Karpas-422 (cell line): ENCODE measurements at regions not wholly inside any gene's neighbourhood (a gene's known extent, or its start where the extent isn't known, plus 50 kb on each side); places are given as distances from the start of the nearest gene placed in this dataset.

Experiments used
- DNase-seq: peaks from one replicate; pipeline ENCODE4 v3.0.0-alpha.2; 2015
- H2AFZ ChIP-seq: fragments of 200-600 bp; sonication (generic); 2 replicates; pipeline ENCODE4 v1.6.1; 2014; ENCODE audit warnings: antibody characterized with exemption, low read length, mixed read lengths
- H3K27ac ChIP-seq: fragments of 200-600 bp; sonication (generic); 2 replicates; pipeline ENCODE4 v1.5.1; 2014; ENCODE audit warnings: mild to moderate bottlenecking, low read length, moderate library complexity
- H3K27me3 ChIP-seq: fragments of 200-600 bp; sonication (generic); 2 replicates; pipeline ENCODE4 v1.6.1; 2014; ENCODE audit warnings: low read length, mixed read lengths
- H3K36me3 ChIP-seq: fragments of 200-600 bp; sonication (generic); 2 replicates; pipeline ENCODE4 v1.6.1; 2014; ENCODE audit warnings: low read length, mixed read lengths; ENCODE audit not compliant: insufficient read depth
- H3K4me1 ChIP-seq: fragments of 200-600 bp; sonication (generic); 2 replicates; pipeline ENCODE4 v1.6.1; 2014; ENCODE audit warnings: mild to moderate bottlenecking, low read length, mixed read lengths
- H3K4me2 ChIP-seq: fragments of 200-600 bp; sonication (generic); 2 replicates; pipeline ENCODE4 v1.6.1; 2014; ENCODE audit warnings: low read length, low read depth, mild to moderate bottlenecking; ENCODE audit not compliant: poor library complexity, severe bottlenecking
- H3K4me3 ChIP-seq: fragments of 200-600 bp; sonication (generic); 2 replicates; pipeline ENCODE4 v1.5.1; 2014; ENCODE audit warnings: mild to moderate bottlenecking, antibody characterized with exemption, low read length, mixed read lengths
- H3K79me2 ChIP-seq: fragments of 200-600 bp; sonication (generic); 2 replicates; pipeline ENCODE4 v1.6.1; 2014; ENCODE audit warnings: mild to moderate bottlenecking, low read length, mixed read lengths
- H3K9ac ChIP-seq: fragments of 200-600 bp; sonication (generic); 2 replicates; pipeline ENCODE4 v1.6.0; 2014; ENCODE audit warnings: low read length
- H3K9me2 ChIP-seq: fragments of 200-600 bp; sonication (generic), shearing (Covaris generic); replicated peaks from 2 replicates; pipeline ENCODE4 v1.6.0; 2014; ENCODE audit warnings: mild to moderate bottlenecking, low read length, moderate library complexity; ENCODE audit not compliant: insufficient read depth
- H3K9me3 ChIP-seq: fragments of 300-700, 200-600 bp; sonication (generic); 2 replicates; pipeline ENCODE4 v1.6.1; 2014; ENCODE audit warnings: low read length, mixed read lengths
- H4K20me1 ChIP-seq: fragments of 200-600 bp; sonication (generic); 2 replicates; pipeline ENCODE4 v1.6.1; 2014; ENCODE audit warnings: mild to moderate bottlenecking, antibody characterized with exemption, low read length, low read depth; ENCODE audit not compliant: insufficient read depth

DNA sequence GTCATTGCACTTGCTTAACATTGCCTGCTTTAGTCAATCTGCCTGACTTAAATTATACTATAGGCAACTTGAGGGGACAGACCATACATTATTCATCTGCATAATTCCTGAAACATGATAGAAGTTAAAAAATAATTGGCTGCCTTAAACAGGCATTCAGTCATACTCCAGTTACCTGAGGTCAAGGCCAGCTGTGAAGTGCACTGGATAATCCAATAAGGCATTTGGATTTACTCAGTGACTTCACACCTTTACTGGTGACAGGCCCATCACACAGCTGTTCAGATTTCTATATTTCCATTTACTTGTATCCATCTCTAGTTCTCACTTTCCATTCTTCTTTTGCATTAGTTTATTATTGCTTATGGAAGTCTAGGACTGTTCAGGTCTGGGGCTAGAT is 2341.6 kb downstream of the PCDH7 start:
- Histone ChIP-seq H3K27me3 (no peaks in the 10 kb centered on the region), H3K4me2 (no peak overlapping the region), H3K4me1 (no peaks in the 10 kb centered on the region), H3K9me2 (no peaks in the 10 kb centered on the region), H3K4me3 (no peak overlapping the region), H3K9ac (no peak overlapping the region), H2AFZ (no peak overlapping the region), H3K36me3 (no peaks in the 10 kb centered on the region), H3K9me3 (peaks cover 21% of the 10 kb centered on the region), H4K20me1 (no peaks in the 10 kb centered on the region), H3K27ac (no peak overlapping the region), H3K79me2 (no peaks in the 10 kb centered on the region)
- no peak for DNase-seq

DNA sequence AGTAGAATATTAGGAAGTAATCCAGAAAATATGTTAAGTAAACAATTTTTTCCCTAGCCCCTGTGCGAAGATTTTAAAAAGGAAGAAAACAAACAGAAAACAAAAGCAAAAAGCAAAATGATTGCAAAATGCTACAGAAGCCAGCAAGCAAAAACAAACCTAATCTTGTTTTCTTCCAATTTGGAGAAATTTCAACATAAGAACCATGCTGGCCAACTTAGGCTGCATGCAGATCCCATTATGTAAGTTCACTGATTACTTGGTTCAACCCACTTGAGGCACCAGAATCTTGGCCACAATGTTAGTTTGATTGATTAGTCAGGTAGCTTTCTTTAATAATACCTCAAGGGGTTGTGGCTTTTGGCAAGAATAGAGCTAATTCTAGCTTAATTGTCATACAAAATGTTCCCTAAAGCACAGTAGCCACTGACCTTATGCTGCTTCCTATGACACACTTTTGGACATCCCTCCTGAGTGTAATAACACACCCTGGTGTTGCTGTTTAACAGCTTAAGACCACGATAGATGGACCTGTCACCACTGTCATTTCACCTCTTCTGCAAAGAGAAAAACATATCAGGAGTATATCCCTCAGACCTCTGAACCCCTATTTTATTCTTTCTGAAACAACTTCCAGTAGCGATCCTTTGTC is 2342.1 kb downstream of the PCDH7 start:
- Histone ChIP-seq H3K4me1 (no peaks in the 10 kb centered on the region), H3K9me3 (peaks cover 21% of the 10 kb centered on the region), H3K79me2 (no peaks in the 10 kb centered on the region), H2AFZ (no peak overlapping the region), H3K9ac (no peak overlapping the region), H3K27ac (no peak overlapping the region), H3K4me3 (no peak overlapping the region), H3K27me3 (no peaks in the 10 kb centered on the region), H4K20me1 (no peaks in the 10 kb centered on the region), H3K36me3 (no peaks in the 10 kb centered on the region), H3K9me2 (no peaks in the 10 kb centered on the region), H3K4me2 (no peak overlapping the region)
- DNase-seq: no peak

DNA sequence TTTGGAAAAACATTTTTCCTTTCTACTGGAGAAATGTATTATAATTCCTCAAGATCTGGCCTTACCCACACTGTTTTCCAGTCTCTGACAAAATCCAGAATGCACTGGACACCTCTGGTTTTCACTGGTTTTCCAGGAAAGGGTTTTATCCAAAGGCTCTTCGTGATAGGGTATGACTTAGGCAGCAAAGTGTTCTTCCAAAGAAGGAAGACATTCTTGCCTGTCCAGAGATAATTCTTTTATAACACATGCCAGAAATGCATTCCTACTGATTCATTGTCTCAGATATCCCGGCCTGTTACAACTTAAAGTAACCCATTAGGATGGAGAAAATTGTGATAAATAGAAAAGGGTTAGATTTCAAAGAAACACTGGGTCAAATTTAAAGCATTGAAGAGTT is 2343.1 kb downstream of the PCDH7 start:
- no peak for DNase-seq
- Histone ChIP-seq H3K27me3 (no peaks in the 10 kb centered on the region), H3K4me3 (no peak overlapping the region), H3K36me3 (no peaks in the 10 kb centered on the region), H3K9me2 (no peaks in the 10 kb centered on the region), H3K27ac (no peak overlapping the region), H3K4me2 (no peak overlapping the region), H3K4me1 (no peaks in the 10 kb centered on the region), H2AFZ (no peak overlapping the region), H3K9me3 (peaks cover 20% of the 10 kb centered on the region), H4K20me1 (no peaks in the 10 kb centered on the region), H3K9ac (no peak overlapping the region), H3K79me2 (no peaks in the 10 kb centered on the region)

DNA sequence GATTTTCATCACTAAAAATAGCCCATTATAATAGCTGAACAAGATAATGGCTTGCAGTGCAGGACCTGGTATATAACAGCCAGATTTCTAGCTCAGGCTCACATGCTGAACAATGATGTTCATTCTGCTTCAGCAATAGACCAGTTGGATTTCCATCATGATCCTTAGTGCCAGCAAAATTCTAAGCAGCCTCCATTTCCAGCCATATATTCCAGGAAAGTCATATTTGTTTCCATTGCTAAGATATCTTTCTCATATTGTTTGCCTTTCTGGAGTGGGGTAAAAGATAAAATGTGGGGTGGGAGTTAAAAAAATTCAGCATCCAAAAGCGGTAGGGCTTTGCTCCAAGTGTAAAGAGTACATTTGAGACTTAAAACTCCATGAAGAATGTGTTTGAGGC is 2344.1 kb downstream of the PCDH7 start:
- no peak overlapping the region for H3K27ac ChIP-seq
- H2AFZ ChIP-seq: no peak overlapping the region

DNA sequence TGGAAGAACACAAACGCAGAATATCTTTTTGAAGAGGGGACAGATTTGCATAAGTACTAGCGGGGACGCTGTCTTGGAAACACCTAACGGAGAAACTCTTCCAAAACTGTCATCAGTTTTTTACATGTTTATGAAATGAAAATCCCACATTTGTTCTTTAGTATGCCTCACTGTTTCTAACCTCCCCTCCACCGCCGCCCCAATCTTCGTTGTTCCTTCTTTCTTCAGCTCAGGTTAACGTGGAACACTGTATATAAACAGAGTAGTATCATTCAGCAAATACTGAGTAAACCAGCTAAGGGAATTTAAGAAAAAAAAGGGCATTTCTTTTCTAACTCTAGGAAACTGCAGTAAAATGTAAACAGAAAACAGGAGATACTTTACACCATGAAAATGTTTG is 2345.6 kb downstream of the PCDH7 start:
- Histone ChIP-seq H2AFZ (no peak overlapping the region), H3K4me1 (no peaks in the 10 kb centered on the region), H3K27me3 (no peaks in the 10 kb centered on the region), H3K9me2 (no peaks in the 10 kb centered on the region), H3K4me3 (no peak overlapping the region), H3K4me2 (no peak overlapping the region), H3K9ac (no peak overlapping the region), H4K20me1 (no peaks in the 10 kb centered on the region), H3K27ac (no peak overlapping the region), H3K36me3 (no peaks in the 10 kb centered on the region), H3K9me3 (peaks cover 23% of the 10 kb centered on the region), H3K79me2 (no peaks in the 10 kb centered on the region)
- no peak for DNase-seq

More for the DNA sequence above, 2344.1 kb downstream of the PCDH7 start:
- DNase-seq: no peak
- Histone ChIP-seq H3K36me3 (no peaks in the 10 kb centered on the region), H3K9me2 (no peaks in the 10 kb centered on the region), H3K4me1 (no peaks in the 10 kb centered on the region), H3K9ac (no peak overlapping the region), H3K27me3 (no peaks in the 10 kb centered on the region), H3K9me3 (peaks cover 21% of the 10 kb centered on the region), H3K4me3 (no peak overlapping the region), H4K20me1 (no peaks in the 10 kb centered on the region), H3K4me2 (no peak overlapping the region), H3K79me2 (no peaks in the 10 kb centered on the region)

DNA sequence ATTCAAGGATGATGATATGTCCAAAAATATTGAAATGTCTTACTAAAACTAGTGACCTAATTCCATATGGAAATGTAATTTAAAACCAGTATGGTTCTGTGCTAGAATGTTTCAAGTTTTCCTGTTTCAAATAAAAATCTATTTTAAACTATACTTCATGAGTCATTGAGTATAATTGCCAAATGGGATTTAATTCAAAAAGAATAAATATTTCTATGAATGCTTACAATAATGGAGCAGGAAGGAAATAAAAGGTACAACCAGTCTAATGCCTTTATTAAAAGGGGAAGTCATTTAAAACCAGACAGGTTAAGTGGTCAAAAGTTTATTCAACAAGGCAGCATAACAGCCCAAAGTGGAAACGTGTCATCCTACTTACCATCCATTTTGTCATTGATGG is 2347.1 kb downstream of the PCDH7 start:
- no peaks in the 10 kb centered on the region for H3K79me2 ChIP-seq
- H3K4me2 ChIP-seq: no peak overlapping the region
- DNase-seq: no peak
- H3K27me3 ChIP-seq: no peaks in the 10 kb centered on the region
- no peaks in the 10 kb centered on the region for H3K9me2 ChIP-seq
- H3K9me3 ChIP-seq: peaks cover 33% of the 10 kb centered on the region
- H3K27ac ChIP-seq: no peak overlapping the region
- no peaks in the 10 kb centered on the region for H3K4me1 ChIP-seq
- H4K20me1 ChIP-seq: no peaks in the 10 kb centered on the region
- no peak overlapping the region for H2AFZ ChIP-seq
- no peaks in the 10 kb centered on the region for H3K36me3 ChIP-seq
- no peak overlapping the region for H3K4me3 ChIP-seq
- no peak overlapping the region for H3K9ac ChIP-seq

DNA sequence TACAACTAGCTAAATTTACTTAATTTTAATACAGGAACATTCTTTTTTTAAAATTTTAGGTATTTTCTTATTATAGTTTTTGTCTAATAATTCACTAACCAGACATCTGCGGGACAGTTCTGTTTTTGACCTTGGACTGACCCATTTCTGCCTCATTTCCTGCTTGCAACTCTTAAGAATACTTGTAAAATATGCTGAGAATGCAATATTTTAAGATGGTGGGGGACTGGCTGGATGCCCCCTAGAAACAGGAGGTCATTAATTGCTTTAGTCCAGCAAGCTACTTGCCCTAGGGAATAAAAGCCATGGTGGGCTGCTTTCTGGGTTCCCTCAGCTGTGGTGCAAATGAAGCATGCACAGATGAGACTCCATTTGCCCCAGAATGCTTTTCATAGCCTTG is 2348.4 kb downstream of the PCDH7 start:
- H3K4me1 ChIP-seq: no peaks in the 10 kb centered on the region
- H3K79me2 ChIP-seq: no peaks in the 10 kb centered on the region
- no peaks in the 10 kb centered on the region for H4K20me1 ChIP-seq
- H3K27ac ChIP-seq: no peak overlapping the region
- H3K4me3 ChIP-seq: no peak overlapping the region
- H2AFZ ChIP-seq: no peak overlapping the region
- H3K36me3 ChIP-seq: no peaks in the 10 kb centered on the region
- no peak overlapping the region for H3K9ac ChIP-seq
- no peak for DNase-seq
- no peaks in the 10 kb centered on the region for H3K9me2 ChIP-seq
- peaks cover 39% of the 10 kb centered on the region for H3K9me3 ChIP-seq
- H3K27me3 ChIP-seq: no peaks in the 10 kb centered on the region
- no peak overlapping the region for H3K4me2 ChIP-seq

DNA sequence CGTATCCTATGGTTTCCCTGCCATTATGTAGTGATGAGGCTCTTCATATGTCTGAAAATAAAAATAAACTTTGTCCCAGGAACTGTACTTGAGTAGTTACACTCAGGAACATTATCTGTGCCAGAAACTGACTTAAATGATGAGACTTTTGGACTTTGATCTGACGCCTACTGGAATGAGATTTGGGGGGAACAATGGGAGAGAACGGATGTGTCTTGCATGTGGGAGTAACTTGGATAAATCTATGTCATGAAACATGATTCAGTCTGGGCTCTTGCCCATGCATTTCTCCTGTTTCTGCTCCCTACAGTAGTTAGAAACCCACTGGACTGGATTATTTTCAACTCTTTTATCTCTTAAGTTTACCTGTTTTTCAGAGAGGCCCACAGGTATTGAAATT is 2351.4 kb downstream of the PCDH7 start:
- no peaks in the 10 kb centered on the region for H4K20me1 ChIP-seq
- DNase-seq: no peak
- no peaks in the 10 kb centered on the region for H3K27me3 ChIP-seq
- peaks cover 38% of the 10 kb centered on the region for H3K9me3 ChIP-seq
- no peaks in the 10 kb centered on the region for H3K36me3 ChIP-seq
- H3K9me2 ChIP-seq: no peaks in the 10 kb centered on the region
- no peak overlapping the region for H2AFZ ChIP-seq
- H3K4me1 ChIP-seq: no peaks in the 10 kb centered on the region
- H3K27ac ChIP-seq: no peak overlapping the region
- no peak overlapping the region for H3K9ac ChIP-seq
- H3K4me3 ChIP-seq: no peak overlapping the region
- H3K79me2 ChIP-seq: no peaks in the 10 kb centered on the region
- no peak overlapping the region for H3K4me2 ChIP-seq
